HG02973 (cell line): ENCODE measurements at regions not wholly inside any gene's neighbourhood (a gene's known extent, or its start where the extent isn't known, plus 50 kb on each side); places are given as distances from the start of the nearest gene placed in this dataset.
A peak's percentile ranks its signal among the peaks of the same experiment; 100 is the strongest.

Experiments
- ATAC-seq: cut with Tn5 transposase; IDR thresholded peaks from one replicate; pipeline ENCODE4 v1.9.1; 2021; ENCODE audit warnings: moderate library complexity; ENCODE audit not compliant: unreplicated experiment

GRCh38 chr5:130731839-130732238, 433.2 kb downstream of the HINT1 start:
- ATAC-seq = no peak

GRCh38 chr5:130729541-130729940, 435.5 kb downstream of the HINT1 start:
- ATAC-seq = no peak

GRCh38 chr5:130727830-130728229, 437.2 kb downstream of the HINT1 start:
- ATAC-seq = no peak

GRCh38 chr5:130724658-130725057, 440.4 kb downstream of the HINT1 start:
- ATAC-seq = no peak

GRCh38 chr5:130720355-130720754, 444.7 kb downstream of the HINT1 start:
- ATAC-seq = peak; percentile 48

GRCh38 chr5:130715541-130715940, 449.5 kb downstream of the HINT1 start:
- no peak for ATAC-seq

- no peak for ATAC-seq
These were observed 450.9 kb downstream of the HINT1 start for GRCh38 chr5:130714200-130714599.

- ATAC-seq = no peak
These were observed 452.7 kb downstream of the HINT1 start for GRCh38 chr5:130712324-130712723.

GRCh38 chr5:130710596-130710995, 454.5 kb downstream of the HINT1 start:
- ATAC-seq = no peak

- no peak for ATAC-seq
These were observed 456.3 kb downstream of the HINT1 start for GRCh38 chr5:130708754-130709153.

- no peak for ATAC-seq
These were observed 458.4 kb downstream of the HINT1 start for GRCh38 chr5:130706696-130707095.

- no peak for ATAC-seq
These were observed 459.7 kb downstream of the HINT1 start for GRCh38 chr5:130705368-130705767.

- no peak for ATAC-seq
These were observed 471.5 kb downstream of the HINT1 start for GRCh38 chr5:130693509-130693908.

GRCh38 chr5:130692770-130693169, 472.3 kb downstream of the HINT1 start:
- ATAC-seq = no peak

GRCh38 chr5:130689831-130690230, 475.2 kb downstream of the HINT1 start:
- ATAC-seq = no peak

- no peak for ATAC-seq
These were observed 477.8 kb downstream of the HINT1 start for GRCh38 chr5:130687085-130687733.

GRCh38 chr5:130678637-130679036, 486.4 kb downstream of the HINT1 start:
- no peak for ATAC-seq

GRCh38 chr5:130666462-130666861, 498.6 kb downstream of the HINT1 start:
- ATAC-seq = no peak

- ATAC-seq = no peak
These were observed 512.9 kb downstream of the HINT1 start for GRCh38 chr5:130652176-130652575.

GRCh38 chr5:130651440-130651839, 513.6 kb downstream of the HINT1 start:
- no peak for ATAC-seq

GRCh38 chr5:130643321-130643720, 521.7 kb downstream of the HINT1 start:
- no peak for ATAC-seq

GRCh38 chr5:130642461-130642860, 522.6 kb downstream of the HINT1 start:
- no peak for ATAC-seq

- no peak for ATAC-seq
These were observed 537.9 kb downstream of the HINT1 start for GRCh38 chr5:130627145-130627544.
